Endodermal cell (in vitro differentiated cells): ENCODE measurements at regions not wholly inside any gene's neighbourhood (a gene's known extent, or its start where the extent isn't known, plus 50 kb on each side); places are given as distances from the start of the nearest gene placed in this dataset.

Experiments used
- DNase-seq: peaks from one replicate; pipeline ENCODE4 v3.0.0-alpha.2; 2017
- H3K27ac ChIP-seq: 2 replicates; pipeline ENCODE4 v1.5.1; 2013; ENCODE audit warnings: mild to moderate bottlenecking, low read depth, low read length, moderate library complexity
- H3K27me3 ChIP-seq: 2 replicates; pipeline ENCODE4 v1.6.1; 2013; ENCODE audit warnings: mild to moderate bottlenecking, low read length, moderate library complexity; ENCODE audit not compliant: insufficient read depth, control insufficient read depth, poor library complexity, severe bottlenecking
- H3K36me3 ChIP-seq: 2 replicates; pipeline ENCODE4 v1.7.0; 2013; ENCODE audit warnings: mild to moderate bottlenecking, low read length, moderate library complexity; ENCODE audit not compliant: control insufficient read depth, insufficient read depth
- H3K4me1 ChIP-seq: one replicate; pipeline ENCODE4 v1.7.0; 2013; ENCODE audit warnings: low read length; ENCODE audit not compliant: control insufficient read depth, insufficient read depth
- H3K4me3 ChIP-seq: 2 replicates; pipeline ENCODE4 v1.5.1; 2013; ENCODE audit warnings: mild to moderate bottlenecking, low read length, moderate library complexity
- H3K9ac ChIP-seq: 2 replicates; pipeline ENCODE4 v1.6.1; 2013; ENCODE audit warnings: mild to moderate bottlenecking, low read length, moderate library complexity; ENCODE audit not compliant: poor library complexity, severe bottlenecking; ENCODE audit errors: extremely low read depth
- H3K9me3 ChIP-seq: 2 replicates; pipeline ENCODE4 v1.6.1; 2013; ENCODE audit warnings: mild to moderate bottlenecking, low read length, moderate library complexity; ENCODE audit not compliant: control insufficient read depth
- H3K27ac Mint-ChIP-seq: 2 replicates; pipeline ENCODE4 v1.8.0; 2020; ENCODE audit warnings: mixed read lengths
- H3K27me3 Mint-ChIP-seq: 2 replicates; pipeline ENCODE4 v1.8.0; 2021; ENCODE audit warnings: mild to moderate bottlenecking, mixed read lengths; ENCODE audit not compliant: insufficient read depth
- H3K36me3 Mint-ChIP-seq: 2 replicates; pipeline ENCODE4 v1.8.0; 2020; ENCODE audit warnings: low read depth, mixed read lengths
- H3K4me1 Mint-ChIP-seq: 2 replicates; pipeline ENCODE4 v1.8.0; 2020; ENCODE audit warnings: mixed read lengths
- H3K4me3 Mint-ChIP-seq: 2 replicates; pipeline ENCODE4 v1.8.0; 2020; ENCODE audit warnings: mild to moderate bottlenecking, moderate library complexity, mixed read lengths
- H3K9me3 Mint-ChIP-seq: 2 replicates; pipeline ENCODE4 v1.8.0; 2020; ENCODE audit warnings: mild to moderate bottlenecking, mixed read lengths
- WGBS, 2 experiments: methylation state at CpG; one replicate each; pipeline versions ENCODE4 v1.1.5 to v1.1.7; 2013; ENCODE audit warnings: missing lambda C conversion rate in 2 of 2, mixed read lengths in 1 of 2; ENCODE audit not compliant: insufficient coverage in 1 of 2, insufficient read length in 1 of 2; 5-methylcytosine and 5-hydroxymethylcytosine counted together
- TF ChIP-seq, protein P1 (sequence below): fragments of 200-600 bp; sonication (generic); conservative IDR thresholded peaks from 2 replicates; pipeline ENCODE4 v1.5.0; 2021; ENCODE audit warnings: antibody characterized with exemption, mild to moderate bottlenecking

DNA sequence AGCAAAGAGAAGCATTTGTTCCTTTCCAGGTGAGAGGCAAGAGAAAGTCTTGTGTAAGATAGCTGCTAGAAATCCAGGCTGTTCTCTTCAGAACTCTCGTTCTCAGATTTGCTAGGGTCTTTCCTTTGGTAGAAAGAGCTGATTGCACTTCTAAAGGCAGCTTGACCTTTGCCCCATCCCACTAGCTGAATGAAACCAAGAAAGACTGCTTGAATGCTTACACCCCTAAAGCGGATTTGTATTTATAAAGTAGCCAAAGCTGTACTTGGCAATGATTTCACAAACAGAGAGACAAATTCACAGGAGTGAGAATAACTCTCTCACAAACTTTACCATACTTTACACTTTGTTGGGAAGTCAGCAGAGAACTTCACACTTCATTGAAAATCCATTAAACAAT, 424.1 kb downstream of the TTLL7 start:
- 19 to 33% methylated on average over 2 of the region's 2 CpGs for WGBS, 2 experiments
- no peak overlapping the region for H3K4me3 Mint-ChIP-seq

DNA sequence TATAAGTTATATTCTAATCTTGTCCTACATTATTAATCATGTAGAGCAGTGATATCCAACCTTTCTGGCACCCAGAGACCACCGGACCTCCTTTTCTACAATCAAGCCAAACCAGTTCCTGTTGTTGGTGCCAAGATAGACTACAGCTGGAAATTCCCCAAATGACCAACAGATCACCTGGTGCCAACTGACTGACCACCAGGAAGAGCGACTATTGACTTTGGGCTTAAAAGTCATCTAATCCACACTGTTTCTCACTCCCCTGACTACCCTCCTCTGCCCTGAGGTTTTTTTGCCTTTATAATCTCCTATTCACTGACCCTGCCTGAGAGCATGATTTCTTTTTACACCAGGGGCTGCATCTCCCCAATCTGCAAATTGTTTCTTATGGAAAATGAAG, 425.2 kb downstream of the TTLL7 start:
- H3K27me3 Mint-ChIP-seq, result peaks cover 82% of the 10 kb centered on the region
- 75 to 83% methylated on average over 2 of the region's 2 CpGs for WGBS, 2 experiments
- no peak overlapping the region for H3K9ac ChIP-seq
- peaks cover 4% of the 10 kb centered on the region for H3K4me1 ChIP-seq
- no peak overlapping the region for H3K4me3 Mint-ChIP-seq
- peaks cover 62% of the 10 kb centered on the region for H3K27me3 ChIP-seq
- H3K4me1 Mint-ChIP-seq, result peaks cover 25% of the 10 kb centered on the region
- TF ChIP-seq, protein P1, sequence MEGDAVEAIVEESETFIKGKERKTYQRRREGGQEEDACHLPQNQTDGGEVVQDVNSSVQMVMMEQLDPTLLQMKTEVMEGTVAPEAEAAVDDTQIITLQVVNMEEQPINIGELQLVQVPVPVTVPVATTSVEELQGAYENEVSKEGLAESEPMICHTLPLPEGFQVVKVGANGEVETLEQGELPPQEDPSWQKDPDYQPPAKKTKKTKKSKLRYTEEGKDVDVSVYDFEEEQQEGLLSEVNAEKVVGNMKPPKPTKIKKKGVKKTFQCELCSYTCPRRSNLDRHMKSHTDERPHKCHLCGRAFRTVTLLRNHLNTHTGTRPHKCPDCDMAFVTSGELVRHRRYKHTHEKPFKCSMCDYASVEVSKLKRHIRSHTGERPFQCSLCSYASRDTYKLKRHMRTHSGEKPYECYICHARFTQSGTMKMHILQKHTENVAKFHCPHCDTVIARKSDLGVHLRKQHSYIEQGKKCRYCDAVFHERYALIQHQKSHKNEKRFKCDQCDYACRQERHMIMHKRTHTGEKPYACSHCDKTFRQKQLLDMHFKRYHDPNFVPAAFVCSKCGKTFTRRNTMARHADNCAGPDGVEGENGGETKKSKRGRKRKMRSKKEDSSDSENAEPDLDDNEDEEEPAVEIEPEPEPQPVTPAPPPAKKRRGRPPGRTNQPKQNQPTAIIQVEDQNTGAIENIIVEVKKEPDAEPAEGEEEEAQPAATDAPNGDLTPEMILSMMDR, result no peak
- H3K36me3 ChIP-seq, result no peaks in the 10 kb centered on the region
- H3K27ac Mint-ChIP-seq, result no peak overlapping the region
- DNase-seq, result peak; percentile 50
- H3K9me3 ChIP-seq, result no peaks in the 10 kb centered on the region
- no peaks in the 10 kb centered on the region for H3K9me3 Mint-ChIP-seq
- H3K4me3 ChIP-seq, result no peak overlapping the region
- H3K27ac ChIP-seq, result no peak overlapping the region
- H3K36me3 Mint-ChIP-seq, result no peaks in the 10 kb centered on the region

More for the DNA sequence above, 424.1 kb downstream of the TTLL7 start:
- Histone ChIP-seq H3K9me3 (no peaks in the 10 kb centered on the region), H3K36me3 (no peaks in the 10 kb centered on the region), H3K27ac (peak overlapping the region; percentile 58), H3K4me1 (peaks cover 4% of the 10 kb centered on the region), H3K27me3 (peaks cover 58% of the 10 kb centered on the region), H3K4me3 (no peak overlapping the region), H3K9ac (no peak overlapping the region)
- TF ChIP-seq, protein P1, result no peak
- Mint-ChIP-seq H3K27ac (peak overlapping the region; percentile 28), H3K9me3 (no peaks in the 10 kb centered on the region), H3K4me1 (peaks cover 25% of the 10 kb centered on the region), H3K27me3 (peaks cover 74% of the 10 kb centered on the region), H3K36me3 (no peaks in the 10 kb centered on the region)
- peak; percentile 70 for DNase-seq

DNA sequence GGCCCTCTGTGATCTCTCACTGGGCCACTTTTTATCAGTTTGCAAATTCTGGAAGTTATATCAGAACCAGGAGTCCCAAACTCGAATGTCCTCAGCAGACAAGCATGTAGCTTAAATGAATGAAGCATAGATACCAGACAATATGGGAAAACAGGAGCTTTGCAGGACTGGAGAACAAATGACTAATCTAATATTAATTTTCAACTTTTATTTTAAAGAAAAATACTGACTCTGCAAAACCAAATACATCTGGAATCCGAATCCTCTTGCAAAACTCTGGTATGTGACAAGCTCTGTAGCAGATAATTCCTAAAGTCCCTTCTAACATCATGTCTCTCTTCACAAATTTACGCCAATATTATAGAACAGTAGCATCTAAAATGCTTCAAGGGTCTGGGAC, 427.4 kb downstream of the TTLL7 start:
- Histone ChIP-seq H3K36me3 (no peaks in the 10 kb centered on the region), H3K9me3 (no peaks in the 10 kb centered on the region), H3K27me3 (peaks cover 45% of the 10 kb centered on the region), H3K4me3 (no peak overlapping the region), H3K4me1 (peaks cover 4% of the 10 kb centered on the region), H3K9ac (no peak overlapping the region), H3K27ac (no peak overlapping the region)
- H3K4me3 Mint-ChIP-seq, result no peak overlapping the region
- H3K27me3 Mint-ChIP-seq, result peaks cover 78% of the 10 kb centered on the region
- WGBS, 2 experiments, result 89 to 91% methylated on average over 2 to 3 of the region's 3 CpGs
- no peaks in the 10 kb centered on the region for H3K9me3 Mint-ChIP-seq
- H3K36me3 Mint-ChIP-seq, result no peaks in the 10 kb centered on the region
- no peak overlapping the region for H3K27ac Mint-ChIP-seq
- no peak for DNase-seq
- H3K4me1 Mint-ChIP-seq, result peaks cover 25% of the 10 kb centered on the region
- TF ChIP-seq, protein P1, result no peak
